ENCODE measurements at regions not wholly inside any gene's neighbourhood (a gene's known extent, or its start where the extent isn't known, plus 50 kb on each side); places are given as distances from the start of the nearest gene placed in this dataset.

DNA sequence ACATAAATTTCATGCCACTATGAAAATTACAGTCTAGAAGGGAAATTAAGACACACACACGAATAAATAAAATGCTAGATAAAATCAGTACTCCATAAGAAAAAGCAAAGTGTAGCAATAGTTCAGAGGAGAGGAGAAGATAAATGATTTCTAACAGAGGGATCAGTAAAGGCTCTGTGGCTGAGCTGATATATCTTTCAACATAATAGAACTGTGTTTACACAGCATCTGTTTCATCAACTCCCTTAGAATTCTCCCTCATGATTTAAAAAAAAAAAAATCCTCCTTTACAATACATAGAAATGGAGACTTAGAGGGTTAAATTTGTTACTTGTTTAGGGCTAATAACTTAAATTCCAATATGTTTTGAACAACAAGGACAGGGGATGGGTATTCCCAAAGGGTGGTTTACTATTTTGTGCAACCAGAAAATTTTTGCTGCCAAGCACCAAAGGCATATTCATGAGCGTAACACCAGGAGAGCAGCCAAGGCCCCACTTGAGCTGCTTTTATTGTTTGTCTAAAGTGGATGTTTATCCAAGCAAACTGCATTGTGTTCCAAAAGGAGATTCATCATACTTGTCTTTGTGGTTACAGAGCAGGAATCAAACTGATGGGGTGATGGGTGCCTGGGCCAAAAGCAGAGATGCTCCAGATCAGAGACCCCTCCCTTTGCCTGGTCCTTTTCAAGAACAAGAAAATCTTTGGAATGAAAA, 162.7 kb downstream of the BMP4 start:
- DNase-seq, result no peak

DNA sequence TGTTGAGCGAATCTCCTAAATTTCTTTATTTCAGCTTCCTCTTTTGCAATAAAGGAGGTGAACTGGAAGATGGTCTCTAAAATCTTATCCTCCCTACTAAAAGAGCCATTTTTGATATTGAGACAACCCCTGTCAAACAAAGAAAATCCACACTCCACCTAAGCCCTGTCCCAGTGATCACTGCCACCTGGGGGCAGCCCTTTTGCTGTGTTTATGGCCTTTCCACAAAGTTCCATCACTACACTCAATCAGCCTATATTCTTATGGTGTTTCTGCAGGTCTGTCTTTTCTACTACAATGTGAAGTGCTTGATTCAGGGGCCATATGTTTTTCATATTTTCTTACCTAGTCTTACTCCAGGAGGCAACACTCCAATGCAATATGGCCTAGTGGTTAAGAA, 163.7 kb downstream of the BMP4 start:
- DNase-seq, result no peak

DNA sequence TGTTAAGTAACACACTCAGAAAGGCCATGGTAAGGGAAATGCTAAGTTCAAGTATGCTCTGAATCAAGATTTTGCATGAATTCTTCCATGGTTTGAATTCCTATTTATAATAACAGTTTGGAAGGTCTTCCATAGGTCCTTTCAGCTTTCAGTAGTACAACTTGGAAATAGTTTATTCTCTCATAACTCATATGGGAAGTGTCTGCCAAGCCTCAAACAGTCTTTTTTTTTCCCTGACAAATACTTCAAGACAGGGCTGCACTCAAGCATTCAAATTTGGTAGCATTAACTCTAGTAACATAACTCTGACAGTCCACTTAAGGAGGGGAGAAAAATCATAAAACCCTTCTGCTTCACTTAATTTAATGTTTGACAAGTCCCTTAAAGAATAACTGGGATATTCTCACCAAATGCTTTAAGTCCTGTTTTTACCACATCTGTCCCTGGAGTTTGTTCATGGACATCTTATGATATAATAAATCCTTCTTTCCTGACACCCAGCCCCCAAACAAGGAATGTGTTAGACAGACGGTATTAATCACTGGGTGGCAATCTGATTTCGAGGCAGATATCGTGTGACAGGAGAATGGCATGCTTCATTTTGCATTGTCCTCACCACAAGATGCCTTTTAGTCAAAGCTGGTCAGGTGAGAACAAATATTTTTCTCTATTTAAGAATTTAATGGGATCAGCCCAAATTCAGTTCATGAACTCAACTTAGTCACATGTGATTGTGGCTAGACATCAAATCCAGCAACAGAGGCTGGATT, 165.7 kb downstream of the BMP4 start:
- no peak for DNase-seq

DNA sequence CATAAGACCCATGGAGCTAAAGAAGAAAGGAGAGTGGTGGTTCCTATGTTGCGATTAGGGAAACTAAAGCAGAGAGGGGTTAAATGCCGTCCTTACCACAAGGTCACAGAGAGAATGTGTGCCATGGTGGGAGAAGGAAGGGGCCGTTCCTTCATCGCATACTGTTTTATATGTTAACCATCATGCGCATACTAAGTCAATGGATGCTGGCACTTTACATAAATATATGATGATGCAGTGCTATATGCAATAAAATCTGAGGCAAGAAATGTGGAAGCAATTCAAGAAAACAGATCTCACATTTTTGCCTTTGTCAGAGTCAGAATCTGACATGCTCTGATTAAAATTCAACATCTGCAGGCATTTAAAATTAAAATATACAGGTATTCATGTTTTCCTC, 168.1 kb downstream of the BMP4 start:
- no peak for DNase-seq

DNA sequence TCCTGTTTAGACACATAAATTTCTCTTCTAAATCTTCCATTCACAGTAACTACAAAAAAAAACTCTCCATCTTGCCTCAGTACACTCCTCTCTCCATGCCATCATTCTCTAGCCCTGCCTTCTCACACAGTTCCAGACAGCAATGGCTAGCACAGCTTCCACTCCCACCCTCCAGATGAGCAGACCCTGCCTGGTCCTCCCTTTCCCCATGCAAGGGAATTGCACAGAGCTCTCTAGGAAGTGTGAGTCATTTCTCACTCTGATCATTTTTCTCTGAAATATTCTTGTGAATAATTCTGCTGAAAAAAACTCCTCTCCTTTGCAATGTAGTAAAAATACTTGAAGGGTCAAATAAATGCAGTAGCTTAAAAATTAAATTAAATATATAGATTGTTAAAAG, 170.6 kb downstream of the BMP4 start:
- no peak for DNase-seq

DNA sequence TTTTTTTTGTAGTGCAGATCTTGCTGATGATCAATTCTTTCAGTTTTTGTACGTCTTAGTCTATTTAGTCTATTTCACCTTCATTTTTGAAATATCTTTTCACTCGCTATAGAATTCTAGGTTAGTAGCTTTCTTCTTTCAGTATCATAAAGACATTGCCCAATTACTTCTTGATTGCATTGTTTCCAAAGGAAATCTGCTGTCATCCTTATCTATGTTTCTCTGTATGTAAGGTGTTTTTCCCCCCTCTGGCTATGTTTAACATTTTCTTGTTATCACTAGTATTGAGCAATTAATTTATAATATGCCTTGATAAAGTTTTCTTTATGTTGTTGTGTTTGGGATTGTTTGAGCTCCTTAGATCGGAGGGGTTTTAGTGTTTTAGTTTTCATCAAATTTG, 171.9 kb downstream of the BMP4 start:
- no peak for DNase-seq

DNA sequence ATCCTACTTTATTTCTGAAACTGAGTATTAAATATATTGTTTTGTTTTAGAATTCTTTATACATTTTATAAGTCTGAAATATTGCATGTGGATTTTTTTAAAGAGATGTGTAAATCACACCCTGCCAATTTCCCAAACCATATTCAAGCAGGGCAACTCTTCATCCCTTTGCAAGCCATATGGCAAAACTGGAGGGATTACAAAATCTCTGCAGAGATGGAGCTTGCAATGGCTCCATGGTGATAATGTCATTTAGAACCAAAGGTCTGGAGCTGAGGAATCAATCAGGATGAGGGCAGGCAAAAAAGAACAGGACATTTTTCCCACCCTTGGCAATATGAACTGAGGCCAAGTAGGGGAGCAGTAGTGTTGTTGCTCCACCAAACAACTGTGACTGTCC, 173.4 kb downstream of the BMP4 start:
- DNase-seq, result no peak

DNA sequence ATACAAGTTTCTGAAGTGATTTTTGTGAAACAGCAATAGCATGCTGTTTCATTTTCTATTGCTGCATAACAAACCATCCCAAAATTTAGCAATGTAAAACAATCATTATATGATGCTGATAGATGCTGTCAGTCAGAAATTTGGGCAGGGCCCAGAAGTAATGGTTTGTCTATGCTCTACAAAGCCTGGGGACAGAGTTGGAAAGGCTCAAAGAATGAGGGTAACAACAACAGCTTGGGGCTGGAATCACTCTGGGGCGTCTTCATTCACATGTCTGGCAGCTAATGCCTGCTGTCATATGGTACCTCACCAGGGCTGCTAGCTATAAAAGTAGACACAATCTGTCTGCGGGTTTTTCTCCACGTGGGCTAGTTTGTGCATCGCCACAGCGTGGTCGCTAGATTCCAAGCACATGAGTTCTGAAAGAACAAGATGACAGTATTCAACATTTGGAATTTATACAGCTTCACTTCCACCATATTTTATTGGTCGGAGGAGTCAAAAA, 176.5 kb downstream of the BMP4 start:
- no peak for DNase-seq

DNA sequence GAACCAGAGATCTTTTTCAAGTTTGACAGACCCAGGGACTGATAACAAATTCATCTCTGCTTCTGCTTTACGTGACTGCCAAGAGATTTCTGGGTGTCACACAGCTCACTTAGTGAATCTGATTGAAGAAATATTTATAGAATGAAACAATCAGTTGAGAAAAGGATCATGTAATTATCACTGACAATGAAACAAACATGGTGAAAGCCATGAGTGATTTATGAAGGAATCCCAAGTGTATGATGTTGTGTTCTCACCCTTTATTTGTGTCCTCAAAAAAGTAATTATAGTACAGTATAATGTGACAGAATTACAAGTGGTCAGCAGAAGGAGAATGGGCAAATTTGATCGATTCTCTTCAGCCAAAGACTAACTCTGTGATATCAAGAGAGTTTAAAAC, 177.3 kb downstream of the BMP4 start:
- DNase-seq, result no peak

DNA sequence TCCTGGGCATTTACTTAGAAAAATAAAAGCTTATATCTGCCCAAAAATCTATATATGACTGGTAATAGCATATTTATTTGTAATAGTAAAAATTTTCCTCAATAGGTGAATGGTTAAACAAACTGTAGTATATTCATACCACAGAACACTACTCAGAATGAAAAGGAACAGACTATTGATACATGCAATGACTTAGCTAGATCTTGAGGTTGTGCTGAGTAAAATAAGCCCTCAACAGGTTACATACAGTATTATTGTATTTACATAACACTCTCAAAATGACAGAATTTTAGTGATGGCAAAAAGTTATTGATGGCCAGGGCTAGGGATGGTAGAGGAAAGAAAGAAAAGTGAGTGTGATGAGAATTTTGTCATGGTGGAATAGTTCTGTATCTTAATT, 178.4 kb downstream of the BMP4 start:
- no peak for DNase-seq

DNA sequence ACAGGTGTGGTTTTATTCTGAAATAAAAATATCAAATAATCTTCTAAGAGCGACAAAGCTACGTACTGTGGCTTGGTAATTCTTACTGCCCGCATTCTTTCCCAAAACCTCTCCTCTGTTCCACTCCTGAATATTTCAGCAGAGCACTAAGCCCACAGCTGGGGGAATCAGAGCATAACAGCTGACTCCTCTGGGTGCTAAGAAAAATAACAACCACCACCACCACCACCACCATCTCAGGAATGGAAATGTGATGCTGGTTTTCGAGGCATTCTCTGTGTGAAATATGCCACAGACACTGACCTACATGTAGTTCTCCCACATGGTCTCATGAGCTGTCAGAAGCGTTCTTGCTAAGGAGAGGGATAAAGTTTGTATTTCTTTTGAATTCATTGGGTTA, 183.7 kb downstream of the BMP4 start:
- DNase-seq, result no peak

DNA sequence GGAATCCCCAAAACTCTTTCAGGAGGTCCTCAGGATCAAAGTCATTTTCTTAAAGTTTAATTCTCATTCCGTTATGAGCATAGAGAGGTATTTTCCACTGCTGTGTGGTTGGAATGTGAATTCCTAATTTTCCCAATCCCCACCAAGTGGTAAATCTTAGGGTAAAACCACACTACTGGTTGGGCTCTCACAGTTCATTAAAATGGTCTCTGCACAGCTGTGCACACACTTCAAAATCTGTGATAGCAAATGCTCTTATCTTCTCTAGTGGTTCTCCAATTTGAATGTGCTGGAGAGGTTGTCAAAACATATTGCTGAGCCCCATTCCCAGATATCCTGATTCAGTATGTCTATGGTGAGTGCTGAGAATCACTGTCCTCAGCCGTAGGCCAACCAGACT, 189.1 kb downstream of the BMP4 start:
- DNase-seq, result no peak

DNA sequence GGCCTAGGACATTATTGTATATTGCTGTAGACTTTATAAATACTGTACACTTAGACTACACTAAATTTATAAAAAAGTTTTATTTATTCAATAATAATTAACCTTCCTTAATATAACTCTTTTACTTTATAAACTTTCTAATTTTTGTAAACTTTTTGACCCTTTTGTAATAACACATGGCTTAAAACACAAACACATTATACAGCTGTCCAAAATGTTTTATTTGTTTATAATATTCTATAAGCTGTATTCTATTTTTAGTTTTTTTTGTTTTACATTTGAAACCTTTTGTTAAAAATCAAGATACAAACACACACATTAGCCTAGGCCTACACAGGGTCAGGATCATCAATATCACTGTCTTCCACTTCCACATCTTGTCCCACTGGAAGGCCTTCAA, 190.0 kb downstream of the BMP4 start:
- DNase-seq, result no peak

DNA sequence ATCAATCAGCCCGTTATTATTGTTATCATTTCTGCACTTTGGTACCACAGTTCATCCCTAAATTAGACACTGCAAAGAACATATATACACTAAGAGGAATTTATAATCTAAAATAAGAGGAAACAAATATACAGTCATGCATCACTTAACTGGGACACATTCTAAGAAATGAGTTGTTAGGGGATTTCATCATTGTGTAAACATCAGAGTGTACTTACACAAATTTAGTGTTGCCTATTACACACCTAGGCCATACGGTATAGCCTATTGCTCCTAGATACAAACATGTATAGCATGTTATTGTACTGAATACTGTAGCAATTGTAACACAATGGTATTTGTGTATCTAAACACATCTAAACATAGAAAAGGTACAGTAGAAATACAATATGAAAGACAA, 190.5 kb downstream of the BMP4 start:
- DNase-seq, result no peak

DNA sequence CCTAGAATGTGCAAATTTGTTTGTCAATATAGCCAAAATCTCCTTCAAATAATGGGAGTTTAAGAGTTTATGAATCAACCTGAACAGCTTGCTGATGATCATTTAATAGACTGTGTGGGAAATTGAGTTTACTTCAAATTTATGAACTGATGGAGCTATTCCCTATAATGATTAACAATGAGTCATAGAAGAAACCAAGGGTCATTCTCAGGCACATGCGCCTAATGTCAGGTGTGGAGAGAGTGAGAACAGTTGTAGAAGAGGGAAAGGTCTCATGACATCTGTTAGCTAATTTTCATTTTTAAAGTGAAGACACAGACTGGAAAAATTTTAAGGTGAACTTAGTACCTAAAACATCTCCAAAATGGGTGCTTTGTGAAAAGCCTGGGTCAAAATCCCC, 191.8 kb downstream of the BMP4 start:
- no peak for DNase-seq

DNA sequence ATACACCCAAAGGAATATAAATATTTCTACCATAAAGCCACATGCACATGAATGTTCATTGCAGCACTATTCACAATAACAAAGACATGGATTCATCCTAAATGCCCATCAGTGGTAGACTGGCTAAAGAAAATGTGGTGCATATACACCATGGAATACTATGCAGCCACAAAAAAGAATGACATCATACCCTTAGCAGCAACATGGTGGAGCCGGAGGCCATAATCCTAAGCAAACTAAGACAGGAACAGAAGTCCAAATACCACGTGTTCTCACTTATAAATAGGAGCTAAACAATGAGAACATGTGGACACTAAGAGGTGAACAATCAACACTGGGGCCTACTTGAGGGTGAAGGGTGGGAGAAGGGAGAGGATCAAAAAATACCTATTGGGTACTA, 198.5 kb downstream of the BMP4 start:
- no peak for DNase-seq

DNA sequence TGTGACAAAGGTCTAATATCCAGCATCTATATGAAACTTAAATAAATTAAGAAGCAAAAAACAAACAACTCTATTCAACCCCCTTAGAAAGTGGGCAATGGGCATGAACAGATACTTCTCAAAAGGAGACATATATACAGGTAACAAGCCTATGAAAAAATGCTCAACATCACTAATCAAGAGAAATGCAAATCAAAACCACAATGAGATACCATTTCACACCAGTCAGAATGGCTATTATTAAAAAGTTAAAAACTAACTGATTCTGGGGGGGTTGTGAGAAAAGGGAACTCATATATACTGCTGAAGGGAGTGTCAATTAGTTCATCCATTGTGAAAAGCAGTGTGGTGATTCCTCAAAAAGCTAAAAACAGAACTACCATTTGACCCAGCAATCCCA, 198.9 kb downstream of the BMP4 start:
- no peak for DNase-seq

DNA sequence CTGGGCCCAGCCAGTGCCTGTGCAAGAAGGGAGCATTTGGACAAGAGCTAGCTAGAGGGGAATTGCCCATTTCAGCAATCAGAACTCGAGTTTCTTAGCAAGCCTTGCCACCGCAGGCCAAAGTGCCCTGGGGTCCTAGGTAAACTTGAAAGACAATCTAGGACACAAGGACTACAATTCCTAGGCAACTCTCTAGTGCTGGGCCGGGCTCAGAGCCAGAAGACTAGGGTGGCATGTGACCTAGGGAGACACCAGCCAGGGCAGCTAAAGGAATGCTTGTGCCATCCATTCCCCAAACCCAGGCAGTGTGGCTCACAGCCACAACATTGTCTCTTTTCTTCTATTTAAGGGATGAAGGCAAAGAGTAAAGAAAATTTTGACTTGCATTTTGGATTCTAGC, 205.0 kb downstream of the BMP4 start:
- no peak for DNase-seq

DNA sequence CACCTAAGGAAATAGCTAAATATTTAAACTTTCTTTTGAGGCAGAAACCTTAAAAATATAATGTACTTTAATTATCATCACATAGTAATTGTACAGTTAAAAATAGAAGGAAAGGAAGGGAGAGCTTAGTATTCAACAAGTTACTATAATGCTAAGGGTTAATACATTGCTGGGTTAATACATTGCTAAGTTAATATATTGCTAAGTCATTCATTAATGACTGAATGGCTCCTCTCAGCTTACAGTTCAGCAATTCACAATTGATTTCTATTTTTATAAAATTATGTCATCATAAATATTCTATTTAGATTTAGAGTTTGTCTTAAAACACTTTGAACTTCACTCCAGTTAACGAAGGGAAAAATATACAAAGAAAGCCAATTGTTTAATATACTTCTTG, 207.9 kb downstream of the BMP4 start:
- DNase-seq, result no peak

DNA sequence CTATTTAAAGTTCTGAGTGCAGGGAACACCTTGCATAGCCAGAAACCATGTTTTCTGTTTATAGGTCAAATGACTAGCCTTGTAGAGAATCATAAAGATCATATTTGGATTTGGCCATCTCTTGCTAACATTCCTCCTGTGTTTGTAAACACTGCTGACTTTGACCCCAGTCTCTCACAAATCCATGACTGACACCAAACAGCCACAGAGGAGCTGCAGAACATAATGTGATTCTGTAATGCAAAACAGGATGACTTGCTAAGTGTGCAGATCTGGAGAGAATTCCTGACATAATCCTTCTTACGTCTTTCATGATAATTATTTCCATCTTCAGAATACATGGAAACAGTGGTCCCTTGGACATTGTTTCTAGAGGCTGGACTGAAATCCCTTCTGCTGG, 211.8 kb downstream of the BMP4 start:
- DNase-seq, result no peak

DNA sequence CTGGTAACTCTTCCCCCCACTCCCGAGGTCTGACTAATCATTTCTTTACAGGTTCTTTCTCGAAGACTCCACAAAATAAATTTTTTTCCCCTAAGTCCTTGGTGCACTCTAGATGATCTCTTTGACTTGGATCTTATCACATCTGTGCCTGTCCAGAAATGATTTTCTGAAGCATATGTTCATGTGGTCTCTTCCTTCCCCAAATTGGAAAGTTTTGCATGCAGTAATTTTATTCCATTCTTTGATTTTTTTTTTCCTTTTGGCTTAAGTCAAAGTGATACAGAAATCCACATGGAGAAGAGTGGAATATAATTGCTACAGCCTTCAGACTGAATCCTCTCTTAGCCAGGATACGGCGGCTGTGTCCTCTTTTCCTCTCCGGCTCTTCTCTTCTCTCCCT, 213.3 kb downstream of the BMP4 start:
- DNase-seq, result no peak

DNA sequence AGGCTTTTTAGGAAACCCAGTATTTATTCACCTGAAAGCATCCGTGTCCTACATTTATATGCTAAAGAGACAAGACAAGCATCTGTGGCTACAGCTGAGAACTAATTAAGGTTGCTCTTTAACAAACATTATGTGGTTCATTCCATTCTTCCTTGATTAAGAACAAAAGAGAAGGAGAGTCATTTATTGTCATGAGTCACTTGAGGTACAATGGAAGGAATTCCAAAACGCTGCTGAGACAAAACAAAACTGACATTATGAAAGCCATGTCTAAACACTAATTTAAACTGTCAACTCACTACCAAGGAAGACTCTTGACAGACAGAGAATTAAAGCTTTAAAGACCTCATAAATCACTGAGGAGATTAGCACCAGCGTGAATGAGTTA, 214.4 kb downstream of the BMP4 start:
- no peak for DNase-seq

DNA sequence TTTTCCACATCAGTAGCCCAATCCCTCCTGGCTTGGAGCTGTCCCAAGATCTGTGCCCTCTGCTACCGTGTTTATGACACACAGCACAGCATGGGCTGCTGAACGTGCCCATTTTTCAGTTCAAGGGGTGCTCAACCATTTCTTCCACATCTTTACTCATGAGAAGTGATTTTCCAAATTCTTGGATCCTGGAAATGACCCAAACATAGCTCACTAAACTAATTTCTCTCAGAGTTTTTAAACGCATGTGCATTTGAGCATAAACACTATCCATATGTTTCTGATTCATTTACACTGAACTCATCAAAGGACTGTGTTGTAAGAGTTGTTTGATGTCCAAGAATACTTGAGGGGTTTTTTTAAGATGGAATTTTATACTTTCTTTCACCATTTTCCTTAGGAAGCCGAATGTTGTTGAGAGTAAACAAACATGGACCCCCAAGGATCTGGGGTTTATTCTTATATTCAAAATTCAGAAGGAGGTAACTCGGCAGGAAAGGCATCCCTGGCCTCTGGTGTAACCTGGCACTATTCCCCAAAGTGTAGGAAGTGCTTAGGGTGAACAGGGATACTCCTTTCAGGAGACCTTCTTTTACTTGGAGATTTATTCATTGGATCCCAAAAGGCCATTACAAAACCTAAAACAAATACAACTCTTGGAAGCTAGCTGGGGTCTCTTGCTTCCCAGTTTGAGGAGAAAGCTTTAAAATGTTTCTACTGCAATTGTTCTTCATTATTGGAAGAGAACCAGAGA, 215.0 kb downstream of the BMP4 start:
- DNase-seq, result no peak

DNA sequence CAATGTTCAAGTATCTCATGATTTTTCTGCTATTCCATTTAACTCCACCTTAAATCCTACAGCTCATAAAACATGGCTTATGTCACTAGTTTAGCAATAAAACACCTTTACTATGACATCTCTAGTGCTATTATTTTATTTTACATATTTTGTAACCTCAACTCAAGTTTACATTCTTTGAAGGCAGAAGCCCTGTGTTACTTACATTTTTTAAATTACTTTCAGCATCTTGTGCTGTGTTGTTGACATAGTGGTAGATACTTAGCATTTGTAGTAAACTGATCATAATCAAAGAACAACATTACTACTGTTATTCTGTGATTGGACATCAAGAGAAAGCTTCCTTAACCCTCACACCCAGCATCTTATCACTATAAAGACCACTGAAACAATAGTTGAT, 216.1 kb downstream of the BMP4 start:
- DNase-seq, result no peak
